Parathyroid adenoma (tissue), 2 donors: ENCODE measurements at regions not wholly inside any gene's neighbourhood (a gene's known extent, or its start where the extent isn't known, plus 50 kb on each side); places are given as distances from the start of the nearest gene placed in this dataset.

Source experiments
- H2AFZ ChIP-seq: fragments of 300-600 bp; sonication (generic); one replicate; pipeline ENCODE4 v1.7.0; 2017; ENCODE audit warnings: antibody characterized with exemption, mild to moderate bottlenecking
- H3K27ac ChIP-seq: fragments of 300-600 bp; sonication (generic); one replicate; pipeline ENCODE4 v1.7.0; 2017
- H3K27me3 ChIP-seq: fragments of 300-600 bp; sonication (generic); one replicate; pipeline ENCODE4 v1.7.0; 2017; ENCODE audit warnings: low read length; ENCODE audit not compliant: control insufficient read depth, insufficient read depth
- H3K36me3 ChIP-seq: fragments of 300-600 bp; sonication (generic); one replicate; pipeline ENCODE4 v1.7.0; 2017; ENCODE audit warnings: low read length; ENCODE audit not compliant: control insufficient read depth, insufficient read depth
- H3K4me1 ChIP-seq: fragments of 300-600 bp; sonication (generic); one replicate; pipeline ENCODE4 v1.7.0; 2017; ENCODE audit warnings: control low read depth
- H3K4me2 ChIP-seq: fragments of 300-600 bp; sonication (generic); one replicate; pipeline ENCODE4 v1.7.0; 2017; ENCODE audit warnings: low read length
- H3K4me3 ChIP-seq: fragments of 300-600 bp; sonication (generic); one replicate; pipeline ENCODE4 v1.7.0; 2017; ENCODE audit warnings: low read depth, low read length
- H3K79me2 ChIP-seq: fragments of 300-600 bp; sonication (generic); one replicate; pipeline ENCODE4 v1.7.0; 2017; ENCODE audit warnings: control low read depth
- H3K9ac ChIP-seq: fragments of 300-600 bp; sonication (generic); one replicate; pipeline ENCODE4 v1.7.0; 2017; ENCODE audit warnings: mild to moderate bottlenecking
- H3K9me3 ChIP-seq: fragments of 300-600 bp; sonication (generic); one replicate; pipeline ENCODE4 v1.7.0; 2017; ENCODE audit warnings: low read length; ENCODE audit not compliant: control insufficient read depth
- TF ChIP-seq, protein P1 (sequence below): fragments of 300-600 bp; sonication (generic); IDR thresholded peaks from one replicate; pipeline ENCODE4 v1.7.0; 2017; ENCODE audit warnings: antibody characterized with exemption, mild to moderate bottlenecking
- donor health status: primary hyperparathyroidism.

DNA sequence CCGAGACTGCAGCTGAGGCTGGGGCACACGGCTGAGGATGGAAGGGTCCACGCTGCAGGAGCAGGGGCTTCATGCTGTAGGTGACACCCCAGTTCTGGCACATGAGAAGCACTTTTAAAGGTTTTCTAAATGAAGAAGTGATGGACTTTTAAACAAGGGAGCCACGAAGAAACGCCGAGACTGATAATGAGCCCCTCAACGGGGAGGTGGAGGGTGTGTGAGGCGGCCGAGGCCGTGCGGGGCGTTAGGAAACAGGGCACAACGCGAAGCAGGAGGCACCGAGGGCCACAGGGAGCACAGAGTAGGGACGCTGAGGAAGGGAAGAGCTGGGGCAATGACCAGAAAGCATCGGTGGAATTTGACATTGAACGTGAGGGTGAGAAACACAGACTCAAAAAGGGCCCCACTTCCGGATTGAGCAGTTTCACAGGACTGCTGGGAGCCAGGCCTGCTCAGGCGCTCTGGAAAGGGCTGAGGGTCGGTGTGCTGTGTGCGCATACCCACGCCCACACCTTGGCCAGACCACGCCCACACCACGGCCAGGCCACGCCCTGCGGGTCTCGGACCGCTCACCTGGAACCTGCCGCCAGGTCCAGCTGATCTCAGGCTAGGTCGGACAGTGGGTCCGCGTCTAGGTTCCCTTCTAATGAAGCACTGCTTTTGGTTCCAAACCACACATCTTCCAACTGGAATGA, 115.7 kb downstream of the GYPC start:
- TF ChIP-seq, protein P1, sequence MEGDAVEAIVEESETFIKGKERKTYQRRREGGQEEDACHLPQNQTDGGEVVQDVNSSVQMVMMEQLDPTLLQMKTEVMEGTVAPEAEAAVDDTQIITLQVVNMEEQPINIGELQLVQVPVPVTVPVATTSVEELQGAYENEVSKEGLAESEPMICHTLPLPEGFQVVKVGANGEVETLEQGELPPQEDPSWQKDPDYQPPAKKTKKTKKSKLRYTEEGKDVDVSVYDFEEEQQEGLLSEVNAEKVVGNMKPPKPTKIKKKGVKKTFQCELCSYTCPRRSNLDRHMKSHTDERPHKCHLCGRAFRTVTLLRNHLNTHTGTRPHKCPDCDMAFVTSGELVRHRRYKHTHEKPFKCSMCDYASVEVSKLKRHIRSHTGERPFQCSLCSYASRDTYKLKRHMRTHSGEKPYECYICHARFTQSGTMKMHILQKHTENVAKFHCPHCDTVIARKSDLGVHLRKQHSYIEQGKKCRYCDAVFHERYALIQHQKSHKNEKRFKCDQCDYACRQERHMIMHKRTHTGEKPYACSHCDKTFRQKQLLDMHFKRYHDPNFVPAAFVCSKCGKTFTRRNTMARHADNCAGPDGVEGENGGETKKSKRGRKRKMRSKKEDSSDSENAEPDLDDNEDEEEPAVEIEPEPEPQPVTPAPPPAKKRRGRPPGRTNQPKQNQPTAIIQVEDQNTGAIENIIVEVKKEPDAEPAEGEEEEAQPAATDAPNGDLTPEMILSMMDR: no peak
- H3K36me3 ChIP-seq: no peaks in the 10 kb centered on the region
- H3K4me1 ChIP-seq: peaks cover 13% of the 10 kb centered on the region

DNA sequence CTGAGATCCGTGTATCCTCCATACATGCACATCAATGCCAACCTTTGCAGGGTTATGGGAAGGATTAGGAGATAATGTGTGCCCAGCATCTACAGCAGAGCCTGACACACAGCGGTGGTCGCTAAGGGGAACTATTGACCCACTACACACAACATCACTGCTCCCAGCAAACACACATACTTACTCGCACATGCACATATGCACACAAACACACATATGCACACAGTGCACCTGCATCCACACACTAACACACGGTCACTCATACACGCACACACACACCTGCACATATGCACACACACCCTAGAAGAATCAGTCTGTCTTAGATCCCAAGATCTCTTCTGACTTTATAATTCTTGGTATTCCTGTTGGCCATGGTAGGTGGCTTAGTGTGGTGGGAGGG, 118.3 kb downstream of the GYPC start:
- TF ChIP-seq, protein P1: no peak
- Histone ChIP-seq H3K4me2 (no peak overlapping the region), H3K9me3 (no peaks in the 10 kb centered on the region), H3K79me2 (no peaks in the 10 kb centered on the region), H3K27ac (peak overlapping the region; percentile 32), H2AFZ (no peak overlapping the region), H3K4me3 (no peak overlapping the region), H3K9ac (no peak overlapping the region), H3K27me3 (no peaks in the 10 kb centered on the region), H3K36me3 (no peaks in the 10 kb centered on the region), H3K4me1 (peaks cover 13% of the 10 kb centered on the region)

More for the DNA sequence above, 115.7 kb downstream of the GYPC start:
- Histone ChIP-seq H3K4me2 (no peak overlapping the region), H3K9ac (no peak overlapping the region), H3K4me3 (no peak overlapping the region), H3K27me3 (no peaks in the 10 kb centered on the region), H3K79me2 (no peaks in the 10 kb centered on the region), H3K9me3 (no peaks in the 10 kb centered on the region), H2AFZ (no peak overlapping the region), H3K27ac (no peak overlapping the region)

DNA sequence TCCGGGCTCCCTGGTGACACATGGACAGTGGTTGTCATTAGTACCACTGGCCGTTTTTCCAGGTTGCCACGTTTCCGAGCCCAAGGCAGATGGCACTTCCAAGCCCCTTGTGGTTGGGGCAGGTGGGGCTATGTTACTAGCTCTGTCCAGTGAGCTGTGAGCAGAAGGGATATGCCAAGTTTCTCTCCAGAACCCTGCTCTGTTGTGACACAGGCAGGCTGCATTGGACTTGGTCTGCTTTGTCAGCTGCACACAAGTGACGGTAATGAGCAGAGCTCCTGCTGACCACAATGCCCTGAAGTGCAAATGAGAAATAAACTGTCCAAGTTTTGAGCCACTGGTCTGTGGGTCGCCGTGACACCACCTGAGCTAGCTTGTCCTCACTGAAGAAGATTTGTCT, 118.8 kb downstream of the GYPC start:
- H3K27me3 ChIP-seq: no peaks in the 10 kb centered on the region
- H3K9ac ChIP-seq: no peak overlapping the region
- TF ChIP-seq, protein P1: no peak
- H3K4me2 ChIP-seq: no peak overlapping the region
- H3K9me3 ChIP-seq: no peaks in the 10 kb centered on the region
- H3K79me2 ChIP-seq: no peaks in the 10 kb centered on the region
- no peaks in the 10 kb centered on the region for H3K36me3 ChIP-seq
- peak overlapping the region; percentile 32 for H3K27ac ChIP-seq
- peak overlapping the region; percentile 61 for H2AFZ ChIP-seq
- no peak overlapping the region for H3K4me3 ChIP-seq
- H3K4me1 ChIP-seq: peaks cover 13% of the 10 kb centered on the region

DNA sequence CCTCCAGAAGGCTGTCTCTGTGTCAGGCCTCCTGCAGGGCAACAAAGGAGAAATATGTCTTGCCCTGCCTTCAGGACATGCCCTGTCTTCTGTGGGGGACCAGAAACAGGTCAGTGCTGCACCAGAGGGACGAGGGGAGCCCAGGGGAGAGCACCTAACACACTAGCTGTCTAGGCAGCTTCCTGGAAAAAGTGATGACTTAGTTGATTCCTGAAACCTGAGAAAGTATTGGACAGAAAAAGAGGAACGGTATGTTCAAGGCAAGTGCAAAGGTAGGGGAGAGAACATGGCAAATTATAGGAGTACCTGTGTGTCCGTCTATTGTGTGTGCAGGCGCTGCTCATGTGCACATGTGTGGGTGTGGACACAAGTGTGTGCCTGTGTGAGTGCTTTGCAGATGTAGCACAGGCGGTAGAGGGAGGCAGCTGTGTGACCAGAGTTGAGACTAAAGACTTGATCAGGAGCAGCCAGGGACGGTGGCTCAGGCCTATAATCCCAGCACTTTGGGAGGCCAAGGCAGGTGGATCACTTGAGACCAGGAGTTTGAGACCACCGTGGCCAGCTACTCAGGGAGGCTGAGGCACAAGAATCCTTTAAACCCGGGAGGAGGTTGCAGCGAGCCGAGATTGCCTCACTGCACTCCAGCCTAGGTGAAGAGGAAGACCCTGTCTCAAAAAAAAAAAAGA, 119.5 kb downstream of the GYPC start:
- no peak overlapping the region for H3K9ac ChIP-seq
- TF ChIP-seq, protein P1: no peak
- H3K27me3 ChIP-seq: no peaks in the 10 kb centered on the region
- peaks cover 13% of the 10 kb centered on the region for H3K4me1 ChIP-seq
- H3K9me3 ChIP-seq: no peaks in the 10 kb centered on the region
- peak overlapping the region; percentile 61 for H2AFZ ChIP-seq
- H3K36me3 ChIP-seq: no peaks in the 10 kb centered on the region
- H3K4me3 ChIP-seq: no peak overlapping the region
- H3K4me2 ChIP-seq: no peak overlapping the region
- H3K27ac ChIP-seq: peak overlapping the region; percentile 32
- no peaks in the 10 kb centered on the region for H3K79me2 ChIP-seq
